Head of caudate nucleus (tissue), 42 donors: ENCODE measurements at regions not wholly inside any gene's neighbourhood (a gene's known extent, or its start where the extent isn't known, plus 50 kb on each side); places are given as distances from the start of the nearest gene placed in this dataset.

Source experiments
- DNase-seq, 42 donors: peaks; one replicate each; pipeline versions ENCODE4 v3.0.0 to v3.0.0-alpha.2; 2020 to 2021; ENCODE audit warnings: mixed read lengths in 7 of 42
- intact Hi-C: fragments of 100-400 bp; cut with DNase I; formaldehyde crosslinking; loops from one replicate; pipeline ENCODE4 v1.15.0; 2022

GRCh38 chr22:44617828-44618227 is 84.2 kb upstream of the PRR5 start:
- intact Hi-C loops = no loop called here
- no peak for DNase-seq

- DNase-seq = no peak
- intact Hi-C loops = no loop called here
Observed at GRCh38 chr22:44616882-44617655, 84.9 kb upstream of the PRR5 start.

- DNase-seq = no peak
- intact Hi-C loops = no loop called here
Observed at GRCh38 chr22:44616461-44616860, 85.5 kb upstream of the PRR5 start.

- no peak for DNase-seq
- intact Hi-C loops = no loop called here
Observed at GRCh38 chr22:44615602-44616180, 86.3 kb upstream of the PRR5 start.

GRCh38 chr22:44615146-44615545 is 86.9 kb upstream of the PRR5 start:
- intact Hi-C loops = no loop called here
- DNase-seq = no peak

GRCh38 chr22:44613196-44613595 is 88.8 kb upstream of the PRR5 start:
- DNase-seq = peak in 8 of 42 donors; percentile 10 to 61 (median 33)

GRCh38 chr22:44611880-44612496 is 90.0 kb upstream of the PRR5 start:
- intact Hi-C loops = no loop called here
- no peak for DNase-seq

More at GRCh38 chr22:44613196-44613595, 88.8 kb upstream of the PRR5 start:
- intact Hi-C loops = no loop called here

GRCh38 chr22:44610071-44610470 is 91.9 kb upstream of the PRR5 start:
- no peak for DNase-seq
- intact Hi-C loops = no loop called here

- intact Hi-C loops = no loop called here
- no peak for DNase-seq
Observed at GRCh38 chr22:44609400-44609988, 92.5 kb upstream of the PRR5 start.

GRCh38 chr22:44608597-44609399 is 93.2 kb upstream of the PRR5 start:
- intact Hi-C loops = no loop called here

GRCh38 chr22:44606126-44606525 is 95.9 kb upstream of the PRR5 start:
- intact Hi-C loops = no loop called here
- no peak for DNase-seq

More at GRCh38 chr22:44608597-44609399, 93.2 kb upstream of the PRR5 start:
- DNase-seq = no peak

- intact Hi-C loops = no loop called here
- DNase-seq = no peak
Observed at GRCh38 chr22:44605486-44605885, 96.5 kb upstream of the PRR5 start.

- no peak for DNase-seq
- intact Hi-C loops = no loop called here
Observed at GRCh38 chr22:44604991-44605390, 97.0 kb upstream of the PRR5 start.

- intact Hi-C loops = no loop called here
Observed at GRCh38 chr22:44604455-44604854, 97.5 kb upstream of the PRR5 start.

GRCh38 chr22:44603767-44604166 is 98.2 kb upstream of the PRR5 start:
- intact Hi-C loops = no loop called here
- no peak for DNase-seq

More at GRCh38 chr22:44604455-44604854, 97.5 kb upstream of the PRR5 start:
- DNase-seq = no peak

GRCh38 chr22:44601725-44602124 is 100.3 kb upstream of the PRR5 start:
- no peak for DNase-seq
- intact Hi-C loops = no loop called here

- no peak for DNase-seq
- intact Hi-C loops = no loop called here
Observed at GRCh38 chr22:44601189-44601588, 100.8 kb upstream of the PRR5 start.

- no peak for DNase-seq
- intact Hi-C loops = no loop called here
Observed at GRCh38 chr22:44600207-44600785, 101.7 kb upstream of the PRR5 start.
